Neural progenitor cell (in vitro differentiated cells): ENCODE measurements at regions not wholly inside any gene's neighbourhood (a gene's known extent, or its start where the extent isn't known, plus 50 kb on each side); places are given as distances from the start of the nearest gene placed in this dataset.

Experiments
- EZH2 ChIP-seq: fragments of 200-600 bp; sonication (generic); IDR thresholded peaks from 2 replicates; pipeline ENCODE4 v1.6.1; 2017; ENCODE audit warnings: antibody characterized with exemption, mild to moderate bottlenecking, moderate library complexity
- EZH2phosphoT487 ChIP-seq: fragments of 200-600 bp; sonication (generic); IDR thresholded peaks from 2 replicates; pipeline ENCODE4 v1.6.1; 2017; ENCODE audit warnings: antibody characterized with exemption
- TF ChIP-seq, protein P1 (sequence below): fragments of 200-600 bp; sonication (generic); IDR thresholded peaks from 2 replicates; pipeline ENCODE4 v1.5.1; 2017; ENCODE audit warnings: antibody characterized with exemption, mild to moderate bottlenecking

DNA sequence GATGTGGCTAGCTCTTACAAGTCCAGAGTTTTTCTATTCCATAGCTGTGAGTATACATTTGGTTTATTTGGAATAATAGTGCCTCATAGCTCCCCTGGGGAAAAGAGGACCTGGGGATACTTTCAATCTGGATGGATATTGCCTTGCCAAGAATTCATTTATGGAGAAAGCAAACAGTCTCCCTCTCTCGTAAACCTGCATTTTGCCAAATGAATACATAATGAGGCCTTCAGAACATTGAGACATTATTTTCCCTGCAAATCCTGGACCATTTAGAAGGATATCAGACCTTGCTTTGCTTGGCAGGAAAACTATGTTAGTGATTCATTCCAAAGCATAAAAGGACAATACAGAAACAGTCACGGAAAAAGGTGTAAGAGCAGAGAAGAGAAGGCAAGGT is 569.6 kb upstream of the BRINP1 start:
- TF ChIP-seq EZH2phosphoT487 (no peak), EZH2 (no peak)
- TF ChIP-seq, protein P1, sequence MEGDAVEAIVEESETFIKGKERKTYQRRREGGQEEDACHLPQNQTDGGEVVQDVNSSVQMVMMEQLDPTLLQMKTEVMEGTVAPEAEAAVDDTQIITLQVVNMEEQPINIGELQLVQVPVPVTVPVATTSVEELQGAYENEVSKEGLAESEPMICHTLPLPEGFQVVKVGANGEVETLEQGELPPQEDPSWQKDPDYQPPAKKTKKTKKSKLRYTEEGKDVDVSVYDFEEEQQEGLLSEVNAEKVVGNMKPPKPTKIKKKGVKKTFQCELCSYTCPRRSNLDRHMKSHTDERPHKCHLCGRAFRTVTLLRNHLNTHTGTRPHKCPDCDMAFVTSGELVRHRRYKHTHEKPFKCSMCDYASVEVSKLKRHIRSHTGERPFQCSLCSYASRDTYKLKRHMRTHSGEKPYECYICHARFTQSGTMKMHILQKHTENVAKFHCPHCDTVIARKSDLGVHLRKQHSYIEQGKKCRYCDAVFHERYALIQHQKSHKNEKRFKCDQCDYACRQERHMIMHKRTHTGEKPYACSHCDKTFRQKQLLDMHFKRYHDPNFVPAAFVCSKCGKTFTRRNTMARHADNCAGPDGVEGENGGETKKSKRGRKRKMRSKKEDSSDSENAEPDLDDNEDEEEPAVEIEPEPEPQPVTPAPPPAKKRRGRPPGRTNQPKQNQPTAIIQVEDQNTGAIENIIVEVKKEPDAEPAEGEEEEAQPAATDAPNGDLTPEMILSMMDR = no peak
